ENCODE measurements at regions not wholly inside any gene's neighbourhood (a gene's known extent, or its start where the extent isn't known, plus 50 kb on each side); places are given as distances from the start of the nearest gene placed in this dataset.

GRCh38 chrX:137999552-137999951, 433.6 kb downstream of the ZIC3 start:
- in situ Hi-C loops (cut with MboI; ENCODE audit: low sequenced_read_pairs, unreplicated experiment) = no loop called here
- DNase-seq (ENCODE audit: low spot score) = no peak
- TF ChIP-seq CTCF (IDR thresholded peaks at IDR 0.05; ENCODE audit: borderline replicate concordance, control extremely low read depth, extremely low read depth, insufficient read depth, missing control alignments) = no peak

- in situ Hi-C loops (cut with MboI; ENCODE audit: low sequenced_read_pairs, unreplicated experiment) = no loop called here
- no peak for TF ChIP-seq CTCF (IDR thresholded peaks at IDR 0.05; ENCODE audit: borderline replicate concordance, control extremely low read depth, extremely low read depth, insufficient read depth, missing control alignments)
- DNase-seq (ENCODE audit: low spot score) = no peak
Observed at GRCh38 chrX:138001226-138001625, 435.3 kb downstream of the ZIC3 start.

- in situ Hi-C loops (cut with MboI; ENCODE audit: low sequenced_read_pairs, unreplicated experiment) = no loop called here
- TF ChIP-seq CTCF (IDR thresholded peaks at IDR 0.05; ENCODE audit: borderline replicate concordance, control extremely low read depth, extremely low read depth, insufficient read depth, missing control alignments) = no peak
- DNase-seq (ENCODE audit: low spot score) = no peak
Observed at GRCh38 chrX:138006180-138006579, 440.3 kb downstream of the ZIC3 start.

- in situ Hi-C loops (cut with MboI; ENCODE audit: low sequenced_read_pairs, unreplicated experiment) = no loop called here
- TF ChIP-seq CTCF (IDR thresholded peaks at IDR 0.05; ENCODE audit: borderline replicate concordance, control extremely low read depth, extremely low read depth, insufficient read depth, missing control alignments) = no peak
- DNase-seq (ENCODE audit: low spot score) = no peak
Observed at GRCh38 chrX:138008281-138008680, 442.4 kb downstream of the ZIC3 start.

GRCh38 chrX:138011468-138011867, 445.5 kb downstream of the ZIC3 start:
- DNase-seq (ENCODE audit: low spot score) = no peak
- in situ Hi-C loops (cut with MboI; ENCODE audit: low sequenced_read_pairs, unreplicated experiment) = no loop called here

GRCh38 chrX:138014577-138014976, 448.6 kb downstream of the ZIC3 start:
- in situ Hi-C loops (cut with MboI; ENCODE audit: low sequenced_read_pairs, unreplicated experiment) = no loop called here
- DNase-seq (ENCODE audit: low spot score) = no peak

More at GRCh38 chrX:138011468-138011867, 445.5 kb downstream of the ZIC3 start:
- no peak for TF ChIP-seq CTCF (IDR thresholded peaks at IDR 0.05; ENCODE audit: borderline replicate concordance, control extremely low read depth, extremely low read depth, insufficient read depth, missing control alignments)

More at GRCh38 chrX:138014577-138014976, 448.6 kb downstream of the ZIC3 start:
- no peak for TF ChIP-seq CTCF (IDR thresholded peaks at IDR 0.05; ENCODE audit: borderline replicate concordance, control extremely low read depth, extremely low read depth, insufficient read depth, missing control alignments)
